Inflammatory macrophage treated with lipopolysaccharide for 1 hour (primary cell): ENCODE measurements at regions not wholly inside any gene's neighbourhood (a gene's known extent, or its start where the extent isn't known, plus 50 kb on each side); places are given as distances from the start of the nearest gene placed in this dataset.

Source experiments
- DNase-seq, 2 donors: peaks; one replicate each; pipeline ENCODE4 v3.0.0-alpha.2; 2020 to 2022

DNA sequence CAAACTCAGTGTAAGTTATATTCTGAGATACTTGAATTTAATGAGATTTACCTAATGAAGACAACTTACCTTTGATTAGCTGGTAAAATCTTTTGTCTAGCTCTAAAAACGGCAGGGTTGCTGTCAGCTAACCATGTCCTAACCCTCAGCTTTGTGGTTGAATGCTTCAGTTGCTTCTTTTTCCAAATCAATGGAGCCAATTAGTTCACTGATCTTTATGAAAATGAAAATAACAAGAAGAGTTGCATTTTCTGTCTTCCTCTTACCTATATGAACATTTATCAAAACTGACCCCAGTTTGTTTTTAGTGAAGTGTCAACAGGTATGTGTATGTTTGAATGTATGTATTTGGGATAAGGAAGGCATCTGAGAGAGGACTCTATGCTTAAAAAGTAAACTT is 253.1 kb upstream of the MTPN start:
- DNase-seq: no peak

DNA sequence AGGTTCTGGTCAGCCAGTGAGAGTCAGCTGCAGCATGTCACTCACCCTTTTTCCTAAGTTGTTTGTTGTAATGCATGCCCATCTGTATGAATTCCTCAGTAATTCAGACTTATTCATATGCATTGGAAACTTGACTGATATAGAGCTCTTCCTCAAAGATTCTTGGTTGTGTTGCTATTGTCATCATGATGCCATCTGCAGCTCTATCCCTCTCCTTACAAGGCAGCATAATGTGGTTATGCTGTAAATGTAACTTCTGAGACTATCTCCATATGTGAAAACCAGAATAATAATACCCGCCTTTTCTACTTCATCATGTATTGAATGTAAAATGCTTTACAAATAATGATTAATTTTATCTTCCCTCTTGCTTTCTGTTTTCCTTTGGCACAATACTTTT is 252.6 kb upstream of the MTPN start:
- DNase-seq: no peak

DNA sequence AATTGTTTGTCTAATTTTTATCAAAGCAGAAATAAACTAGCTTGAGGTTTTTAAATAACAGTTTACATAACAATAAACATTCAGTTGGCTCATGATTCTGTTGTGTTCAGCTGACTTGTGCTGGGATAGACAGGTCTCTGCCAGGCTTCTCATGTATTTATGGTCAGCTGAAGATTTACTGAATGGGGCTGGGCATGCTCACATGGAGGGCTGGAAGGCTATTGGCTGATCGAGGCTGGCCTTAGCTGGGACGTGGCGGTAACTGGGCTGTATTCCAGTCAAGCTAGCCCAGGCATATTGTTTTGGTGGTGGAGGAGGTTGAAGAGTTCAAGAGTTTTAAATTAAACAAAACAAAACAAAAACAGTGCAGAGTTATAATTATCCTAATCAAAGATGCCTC is 251.0 kb upstream of the MTPN start:
- DNase-seq: no peak

- DNase-seq: no peak
Measured at GRCh38 chr7:136214356-136214755, 237.2 kb upstream of the MTPN start.

GRCh38 chr7:136213012-136213411 is 235.9 kb upstream of the MTPN start:
- DNase-seq: no peak

GRCh38 chr7:136210664-136211063 is 233.5 kb upstream of the MTPN start:
- DNase-seq: no peak

DNA sequence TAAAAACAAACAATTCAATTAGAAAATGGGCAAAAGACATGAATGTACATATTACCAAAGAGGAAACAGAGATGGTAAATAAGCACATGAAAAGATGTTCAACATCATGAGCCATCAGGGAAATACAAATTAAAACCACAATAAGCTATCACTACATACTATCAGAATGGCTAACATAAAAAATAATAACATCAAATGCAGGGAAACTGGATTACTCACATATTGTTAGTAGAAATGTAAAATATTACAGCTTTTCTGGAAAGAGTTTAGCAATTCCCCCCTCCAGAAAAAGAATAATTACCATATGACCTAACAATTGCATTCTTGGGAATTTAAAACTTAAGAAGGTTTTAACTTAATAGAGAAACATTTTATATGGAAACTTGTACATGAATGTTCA is 232.9 kb upstream of the MTPN start:
- no peak for DNase-seq

DNA sequence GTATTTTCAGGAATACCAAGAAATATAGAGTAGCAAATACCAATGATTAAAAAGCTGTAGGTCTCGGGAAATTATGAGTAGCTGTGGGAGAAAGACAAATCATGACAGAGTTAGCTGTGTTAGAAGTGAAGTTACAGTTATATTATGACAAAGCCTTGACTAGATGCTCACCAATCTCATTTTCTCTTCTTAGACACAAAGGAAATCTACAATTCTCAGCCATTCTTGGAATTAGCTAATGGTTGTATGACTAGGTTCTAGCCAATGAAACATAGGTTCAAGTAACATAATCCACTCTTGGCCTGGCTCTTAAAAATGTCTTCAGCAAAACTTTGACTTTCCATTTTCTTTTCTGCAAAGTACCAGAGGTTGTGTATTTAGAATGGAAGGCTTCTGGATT is 228.8 kb upstream of the MTPN start:
- no peak for DNase-seq

- DNase-seq: no peak
Measured at GRCh38 chr7:136198168-136198567, 221.0 kb upstream of the MTPN start.

GRCh38 chr7:136194878-136195277 is 217.7 kb upstream of the MTPN start:
- DNase-seq: no peak

DNA sequence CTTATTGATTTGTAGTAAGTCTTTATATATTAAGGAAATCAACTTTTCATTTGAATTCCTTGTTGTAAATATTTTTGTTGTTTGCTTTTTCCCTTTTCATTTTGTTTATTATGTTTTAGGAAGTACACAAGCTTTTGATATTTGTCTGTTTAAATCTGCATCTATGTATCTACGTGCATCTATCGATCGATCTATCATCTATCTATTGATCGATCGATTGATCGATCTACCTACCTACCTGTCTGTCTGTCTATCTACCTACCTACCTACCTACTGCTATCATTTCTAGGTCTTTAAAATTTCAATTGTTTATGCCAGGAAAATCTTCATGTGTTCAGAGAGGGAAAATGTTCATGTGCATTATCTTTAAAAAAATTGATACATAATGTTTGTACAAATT is 216.8 kb upstream of the MTPN start:
- DNase-seq: no peak

GRCh38 chr7:136189506-136189998 is 212.4 kb upstream of the MTPN start:
- no peak for DNase-seq

GRCh38 chr7:136186281-136186680 is 209.1 kb upstream of the MTPN start:
- DNase-seq: no peak

GRCh38 chr7:136184719-136185118 is 207.6 kb upstream of the MTPN start:
- DNase-seq: no peak

GRCh38 chr7:136183981-136184380 is 206.8 kb upstream of the MTPN start:
- no peak for DNase-seq

GRCh38 chr7:136180984-136181383 is 203.8 kb upstream of the MTPN start:
- DNase-seq: no peak

- no peak for DNase-seq
Measured at GRCh38 chr7:136179851-136180721, 202.9 kb upstream of the MTPN start.

DNA sequence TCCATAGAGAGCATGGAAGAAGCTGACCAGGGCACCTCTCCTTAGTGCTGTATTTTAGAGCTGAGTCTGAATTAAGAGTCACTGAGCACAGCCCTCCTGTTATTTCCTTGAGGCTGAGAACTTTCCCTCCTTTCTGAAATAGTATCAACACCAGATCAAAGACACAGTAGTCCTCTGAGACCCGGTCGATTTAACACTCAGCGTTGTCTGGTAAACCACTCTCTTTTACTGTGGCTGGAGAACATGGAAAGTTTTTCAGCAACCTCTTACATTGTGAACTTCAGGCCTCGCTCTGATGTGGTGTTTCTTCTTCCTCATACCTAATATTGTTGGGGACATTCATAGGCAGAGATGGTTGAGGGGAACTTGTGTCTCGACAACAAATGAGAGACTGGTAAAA is 202.0 kb upstream of the MTPN start:
- DNase-seq: no peak

DNA sequence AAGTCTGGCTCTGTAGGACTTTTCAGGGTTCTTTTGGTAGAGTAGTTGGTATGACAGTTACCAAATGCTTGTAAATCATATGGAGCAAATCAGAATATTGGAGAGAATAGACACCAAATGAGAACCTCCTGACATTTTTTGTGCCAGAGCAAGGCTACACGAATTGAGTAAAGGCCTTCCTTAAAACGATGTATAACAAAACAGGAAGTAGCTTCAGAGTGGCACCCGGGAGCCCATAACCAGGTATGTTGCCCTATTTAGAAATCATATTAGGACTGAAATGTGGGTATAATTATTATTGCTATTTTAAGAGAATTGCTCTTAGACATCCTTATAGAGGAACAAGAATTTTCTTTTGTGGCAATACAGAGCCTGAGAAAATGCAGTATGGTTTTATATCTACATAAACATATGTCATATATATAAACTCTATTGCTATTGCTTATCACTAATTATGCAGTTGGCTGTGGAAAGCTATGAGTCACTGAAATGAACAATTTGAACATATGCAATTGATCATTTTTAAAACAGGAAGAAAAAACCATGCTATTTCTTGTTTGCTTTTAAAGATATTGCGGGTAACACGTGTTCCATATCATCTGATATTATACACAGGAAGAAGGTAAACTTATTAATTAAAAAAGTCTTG is 197.4 kb upstream of the MTPN start:
- DNase-seq: no peak

DNA sequence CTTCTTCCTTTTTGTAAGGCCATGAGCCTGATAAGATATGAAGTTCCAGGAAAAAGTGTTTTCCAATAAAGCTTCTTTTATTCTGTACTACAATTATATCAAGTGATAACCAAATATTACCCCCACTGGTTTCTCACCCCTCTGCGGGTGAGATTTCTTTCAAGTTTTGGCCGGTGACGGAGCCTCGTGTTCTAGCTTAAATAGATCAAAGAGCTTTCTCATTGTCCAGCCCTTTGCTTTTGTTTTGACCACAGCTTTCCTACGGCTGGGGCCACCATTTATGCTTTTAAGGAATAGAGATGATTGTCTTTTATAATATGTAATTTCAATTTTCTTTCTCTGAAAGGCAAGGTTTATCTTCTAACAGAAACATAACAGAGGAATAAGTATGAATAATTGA is 196.7 kb upstream of the MTPN start:
- DNase-seq: no peak

GRCh38 chr7:136171233-136171632 is 194.1 kb upstream of the MTPN start:
- DNase-seq: no peak

- no peak for DNase-seq
Measured at GRCh38 chr7:136168821-136169220, 191.7 kb upstream of the MTPN start.

DNA sequence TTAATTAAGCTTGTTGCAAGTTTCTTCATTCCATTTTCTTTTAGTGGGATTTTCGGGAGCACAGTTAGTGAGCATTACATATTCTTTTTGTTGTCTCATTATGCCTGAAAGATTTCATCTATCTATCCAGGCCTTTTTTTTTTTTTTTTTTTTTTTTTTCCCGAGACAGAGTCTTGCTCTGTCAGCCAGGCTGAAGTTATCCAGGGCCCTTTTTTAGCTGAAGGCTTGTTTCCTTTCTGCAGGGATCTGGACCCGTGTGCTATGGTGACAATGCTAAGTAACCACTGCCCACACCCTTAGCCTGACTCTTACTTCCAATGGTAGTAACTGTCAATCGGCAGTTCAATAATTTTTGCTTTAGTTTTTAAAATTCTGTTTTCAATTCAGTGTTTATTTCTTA is 190.8 kb upstream of the MTPN start:
- DNase-seq: no peak

- DNase-seq: no peak
Measured at GRCh38 chr7:136166521-136166920, 189.4 kb upstream of the MTPN start.
